Ishikawa (cell line): ENCODE measurements at regions not wholly inside any gene's neighbourhood (a gene's known extent, or its start where the extent isn't known, plus 50 kb on each side); places are given as distances from the start of the nearest gene placed in this dataset.

Experiments
- CREB1 ChIP-seq: IDR thresholded peaks from 2 replicates; pipeline ENCODE4 v1.6.1; 2012; ENCODE audit warnings: low read depth
- REST ChIP-seq: IDR thresholded peaks from 2 replicates; pipeline ENCODE4 v1.6.1; 2012; ENCODE audit warnings: low read depth, mild to moderate bottlenecking
- TAF1 ChIP-seq: IDR thresholded peaks from 2 replicates; pipeline ENCODE4 v1.6.1; 2012; ENCODE audit warnings: low read depth, mild to moderate bottlenecking

GRCh38 chr3:79835701-79836100 is 67.9 kb upstream of the ROBO1 start:
- no peak for TF ChIP-seq TAF1
- TF ChIP-seq CREB1 = no peak
- TF ChIP-seq REST = no peak
